Panc1 (cell line): ENCODE measurements at regions not wholly inside any gene's neighbourhood (a gene's known extent, or its start where the extent isn't known, plus 50 kb on each side); places are given as distances from the start of the nearest gene placed in this dataset.

Experiments used
- POLR2AphosphoS5 ChIP-seq: IDR thresholded peaks from 2 replicates; pipeline ENCODE4 v1.6.1; 2012; ENCODE audit warnings: mild to moderate bottlenecking, low read depth, low read length, moderate library complexity
- TCF7L2 ChIP-seq: IDR thresholded peaks from 2 replicates; pipeline ENCODE4 v1.6.1; 2011; ENCODE audit warnings: mild to moderate bottlenecking, low read depth, low read length, inconsistent platforms
- TF ChIP-seq, protein P1 (sequence below): fragments of 450-650 bp; IDR thresholded peaks from 2 replicates; pipeline ENCODE4 v1.5.1; 2017; ENCODE audit warnings: mild to moderate bottlenecking
- TF ChIP-seq, protein P2 (sequence below), 2 experiments: IDR thresholded peaks; 2 replicates each; pipeline ENCODE4 v1.6.1; 2011 to 2012; ENCODE audit warnings: low read depth in 2 of 2, control low read depth in 1 of 2, low read length in 1 of 2, mild to moderate bottlenecking in 1 of 2, moderate library complexity in 1 of 2; ENCODE audit not compliant: insufficient read depth in 1 of 2

DNA sequence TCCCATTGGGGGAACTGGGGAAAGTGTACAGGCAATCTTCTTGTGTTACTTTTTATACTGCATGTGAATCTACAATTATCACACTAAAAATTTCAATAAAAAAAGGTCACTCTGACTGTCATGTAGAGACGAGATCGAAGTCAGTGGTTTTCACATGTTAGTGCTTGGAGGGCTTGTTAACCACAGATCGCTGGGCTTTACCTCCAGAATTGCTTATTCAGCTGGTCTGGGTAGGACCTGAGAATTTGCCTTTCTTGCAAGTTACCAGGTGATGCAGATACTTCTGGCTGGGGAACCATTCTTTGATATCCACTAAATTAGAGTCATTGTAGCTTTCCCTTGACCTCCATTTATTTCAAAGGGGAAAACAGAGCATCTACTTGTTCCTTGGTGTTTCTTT lies 62.8 kb upstream of the SLC38A4 start:
- TF ChIP-seq, protein P1, sequence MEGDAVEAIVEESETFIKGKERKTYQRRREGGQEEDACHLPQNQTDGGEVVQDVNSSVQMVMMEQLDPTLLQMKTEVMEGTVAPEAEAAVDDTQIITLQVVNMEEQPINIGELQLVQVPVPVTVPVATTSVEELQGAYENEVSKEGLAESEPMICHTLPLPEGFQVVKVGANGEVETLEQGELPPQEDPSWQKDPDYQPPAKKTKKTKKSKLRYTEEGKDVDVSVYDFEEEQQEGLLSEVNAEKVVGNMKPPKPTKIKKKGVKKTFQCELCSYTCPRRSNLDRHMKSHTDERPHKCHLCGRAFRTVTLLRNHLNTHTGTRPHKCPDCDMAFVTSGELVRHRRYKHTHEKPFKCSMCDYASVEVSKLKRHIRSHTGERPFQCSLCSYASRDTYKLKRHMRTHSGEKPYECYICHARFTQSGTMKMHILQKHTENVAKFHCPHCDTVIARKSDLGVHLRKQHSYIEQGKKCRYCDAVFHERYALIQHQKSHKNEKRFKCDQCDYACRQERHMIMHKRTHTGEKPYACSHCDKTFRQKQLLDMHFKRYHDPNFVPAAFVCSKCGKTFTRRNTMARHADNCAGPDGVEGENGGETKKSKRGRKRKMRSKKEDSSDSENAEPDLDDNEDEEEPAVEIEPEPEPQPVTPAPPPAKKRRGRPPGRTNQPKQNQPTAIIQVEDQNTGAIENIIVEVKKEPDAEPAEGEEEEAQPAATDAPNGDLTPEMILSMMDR = no peak
- no peak for TF ChIP-seq POLR2AphosphoS5
- TF ChIP-seq TCF7L2 = no peak
- TF ChIP-seq, protein P2, sequence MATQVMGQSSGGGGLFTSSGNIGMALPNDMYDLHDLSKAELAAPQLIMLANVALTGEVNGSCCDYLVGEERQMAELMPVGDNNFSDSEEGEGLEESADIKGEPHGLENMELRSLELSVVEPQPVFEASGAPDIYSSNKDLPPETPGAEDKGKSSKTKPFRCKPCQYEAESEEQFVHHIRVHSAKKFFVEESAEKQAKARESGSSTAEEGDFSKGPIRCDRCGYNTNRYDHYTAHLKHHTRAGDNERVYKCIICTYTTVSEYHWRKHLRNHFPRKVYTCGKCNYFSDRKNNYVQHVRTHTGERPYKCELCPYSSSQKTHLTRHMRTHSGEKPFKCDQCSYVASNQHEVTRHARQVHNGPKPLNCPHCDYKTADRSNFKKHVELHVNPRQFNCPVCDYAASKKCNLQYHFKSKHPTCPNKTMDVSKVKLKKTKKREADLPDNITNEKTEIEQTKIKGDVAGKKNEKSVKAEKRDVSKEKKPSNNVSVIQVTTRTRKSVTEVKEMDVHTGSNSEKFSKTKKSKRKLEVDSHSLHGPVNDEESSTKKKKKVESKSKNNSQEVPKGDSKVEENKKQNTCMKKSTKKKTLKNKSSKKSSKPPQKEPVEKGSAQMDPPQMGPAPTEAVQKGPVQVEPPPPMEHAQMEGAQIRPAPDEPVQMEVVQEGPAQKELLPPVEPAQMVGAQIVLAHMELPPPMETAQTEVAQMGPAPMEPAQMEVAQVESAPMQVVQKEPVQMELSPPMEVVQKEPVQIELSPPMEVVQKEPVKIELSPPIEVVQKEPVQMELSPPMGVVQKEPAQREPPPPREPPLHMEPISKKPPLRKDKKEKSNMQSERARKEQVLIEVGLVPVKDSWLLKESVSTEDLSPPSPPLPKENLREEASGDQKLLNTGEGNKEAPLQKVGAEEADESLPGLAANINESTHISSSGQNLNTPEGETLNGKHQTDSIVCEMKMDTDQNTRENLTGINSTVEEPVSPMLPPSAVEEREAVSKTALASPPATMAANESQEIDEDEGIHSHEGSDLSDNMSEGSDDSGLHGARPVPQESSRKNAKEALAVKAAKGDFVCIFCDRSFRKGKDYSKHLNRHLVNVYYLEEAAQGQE (IDR thresholded peaks at IDR 0.05; ENCODE audit: insufficient read depth in 1 of 2, low read depth in 2 of 2, low read length in 1 of 2) = no peak
